GM23338 (cell line): ENCODE measurements at regions not wholly inside any gene's neighbourhood (a gene's known extent, or its start where the extent isn't known, plus 50 kb on each side); places are given as distances from the start of the nearest gene placed in this dataset.

ENCODE experiments used
- EZH2 ChIP-seq: fragments of 200-600 bp; sonication (generic); IDR thresholded peaks from one replicate; pipeline ENCODE4 v1.8.0; 2017; ENCODE audit warnings: antibody characterized with exemption, mild to moderate bottlenecking, low read depth; ENCODE audit not compliant: unreplicated experiment
- JUNB ChIP-seq: IDR thresholded peaks from one replicate; pipeline ENCODE4 v1.6.1; 2016; ENCODE audit warnings: antibody characterized with exemption; ENCODE audit not compliant: unreplicated experiment
- NANOG ChIP-seq: IDR thresholded peaks from 2 replicates; pipeline ENCODE4 v1.6.1; 2016; ENCODE audit warnings: antibody characterized with exemption, borderline replicate concordance
- POLR2AphosphoS5 ChIP-seq: IDR thresholded peaks from 2 replicates; pipeline ENCODE4 v1.6.1; 2016; ENCODE audit warnings: antibody characterized with exemption, low read depth
- STAT1 ChIP-seq: IDR thresholded peaks from one replicate; pipeline ENCODE4 v1.6.1; 2016; ENCODE audit warnings: antibody characterized with exemption; ENCODE audit not compliant: unreplicated experiment
- ZNF114 ChIP-seq: fragments of 250-450 bp; sonication (Bioruptor Pico); IDR thresholded peaks from 2 replicates; pipeline ENCODE4 v1.5.0; 2020; ENCODE audit warnings: mild to moderate bottlenecking, moderate library complexity
- ZNF331 ChIP-seq: fragments of 250-450 bp; sonication (Bioruptor Pico); IDR thresholded peaks from 2 replicates; pipeline ENCODE4 v1.5.0; 2020; ENCODE audit warnings: low read depth, mild to moderate bottlenecking, moderate library complexity
- TF ChIP-seq, protein P1 (sequence below): fragments of 250-450 bp; sonication (Bioruptor Pico); IDR thresholded peaks from 2 replicates; pipeline ENCODE4 v1.5.0; 2020; ENCODE audit warnings: mild to moderate bottlenecking, moderate library complexity
- TF ChIP-seq, protein P2 (sequence below), 2 experiments: fragments of 200-600 bp in 1 of 2; sonication (generic) in 1 of 2; conservative IDR thresholded peaks; 2 replicates each; pipeline versions ENCODE4 v1.5.1 to v1.6.1; 2016 to 2017; ENCODE audit warnings: antibody characterized with exemption in 2 of 2, low read depth in 2 of 2, mild to moderate bottlenecking in 2 of 2, moderate library complexity in 1 of 2

DNA sequence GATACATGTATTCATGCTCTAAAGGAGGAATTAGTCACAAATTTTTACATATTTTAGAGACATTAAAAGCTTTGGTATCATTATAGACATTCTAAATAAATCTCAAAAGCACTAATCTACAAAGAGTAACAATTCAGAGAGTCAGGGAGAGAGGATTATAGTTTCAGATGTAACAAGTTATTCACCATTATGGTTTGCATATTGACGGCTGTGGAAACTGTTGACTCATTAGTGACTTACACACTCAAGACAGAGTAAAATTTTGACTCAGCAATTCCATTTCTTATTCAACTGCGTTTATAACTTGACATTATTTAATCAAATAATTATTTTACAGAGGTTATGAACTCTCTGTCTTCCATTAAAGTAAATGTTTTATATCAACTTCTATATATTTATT is 95.4 kb upstream of the SEMA3C start (continued):
- TF ChIP-seq, protein P1, sequence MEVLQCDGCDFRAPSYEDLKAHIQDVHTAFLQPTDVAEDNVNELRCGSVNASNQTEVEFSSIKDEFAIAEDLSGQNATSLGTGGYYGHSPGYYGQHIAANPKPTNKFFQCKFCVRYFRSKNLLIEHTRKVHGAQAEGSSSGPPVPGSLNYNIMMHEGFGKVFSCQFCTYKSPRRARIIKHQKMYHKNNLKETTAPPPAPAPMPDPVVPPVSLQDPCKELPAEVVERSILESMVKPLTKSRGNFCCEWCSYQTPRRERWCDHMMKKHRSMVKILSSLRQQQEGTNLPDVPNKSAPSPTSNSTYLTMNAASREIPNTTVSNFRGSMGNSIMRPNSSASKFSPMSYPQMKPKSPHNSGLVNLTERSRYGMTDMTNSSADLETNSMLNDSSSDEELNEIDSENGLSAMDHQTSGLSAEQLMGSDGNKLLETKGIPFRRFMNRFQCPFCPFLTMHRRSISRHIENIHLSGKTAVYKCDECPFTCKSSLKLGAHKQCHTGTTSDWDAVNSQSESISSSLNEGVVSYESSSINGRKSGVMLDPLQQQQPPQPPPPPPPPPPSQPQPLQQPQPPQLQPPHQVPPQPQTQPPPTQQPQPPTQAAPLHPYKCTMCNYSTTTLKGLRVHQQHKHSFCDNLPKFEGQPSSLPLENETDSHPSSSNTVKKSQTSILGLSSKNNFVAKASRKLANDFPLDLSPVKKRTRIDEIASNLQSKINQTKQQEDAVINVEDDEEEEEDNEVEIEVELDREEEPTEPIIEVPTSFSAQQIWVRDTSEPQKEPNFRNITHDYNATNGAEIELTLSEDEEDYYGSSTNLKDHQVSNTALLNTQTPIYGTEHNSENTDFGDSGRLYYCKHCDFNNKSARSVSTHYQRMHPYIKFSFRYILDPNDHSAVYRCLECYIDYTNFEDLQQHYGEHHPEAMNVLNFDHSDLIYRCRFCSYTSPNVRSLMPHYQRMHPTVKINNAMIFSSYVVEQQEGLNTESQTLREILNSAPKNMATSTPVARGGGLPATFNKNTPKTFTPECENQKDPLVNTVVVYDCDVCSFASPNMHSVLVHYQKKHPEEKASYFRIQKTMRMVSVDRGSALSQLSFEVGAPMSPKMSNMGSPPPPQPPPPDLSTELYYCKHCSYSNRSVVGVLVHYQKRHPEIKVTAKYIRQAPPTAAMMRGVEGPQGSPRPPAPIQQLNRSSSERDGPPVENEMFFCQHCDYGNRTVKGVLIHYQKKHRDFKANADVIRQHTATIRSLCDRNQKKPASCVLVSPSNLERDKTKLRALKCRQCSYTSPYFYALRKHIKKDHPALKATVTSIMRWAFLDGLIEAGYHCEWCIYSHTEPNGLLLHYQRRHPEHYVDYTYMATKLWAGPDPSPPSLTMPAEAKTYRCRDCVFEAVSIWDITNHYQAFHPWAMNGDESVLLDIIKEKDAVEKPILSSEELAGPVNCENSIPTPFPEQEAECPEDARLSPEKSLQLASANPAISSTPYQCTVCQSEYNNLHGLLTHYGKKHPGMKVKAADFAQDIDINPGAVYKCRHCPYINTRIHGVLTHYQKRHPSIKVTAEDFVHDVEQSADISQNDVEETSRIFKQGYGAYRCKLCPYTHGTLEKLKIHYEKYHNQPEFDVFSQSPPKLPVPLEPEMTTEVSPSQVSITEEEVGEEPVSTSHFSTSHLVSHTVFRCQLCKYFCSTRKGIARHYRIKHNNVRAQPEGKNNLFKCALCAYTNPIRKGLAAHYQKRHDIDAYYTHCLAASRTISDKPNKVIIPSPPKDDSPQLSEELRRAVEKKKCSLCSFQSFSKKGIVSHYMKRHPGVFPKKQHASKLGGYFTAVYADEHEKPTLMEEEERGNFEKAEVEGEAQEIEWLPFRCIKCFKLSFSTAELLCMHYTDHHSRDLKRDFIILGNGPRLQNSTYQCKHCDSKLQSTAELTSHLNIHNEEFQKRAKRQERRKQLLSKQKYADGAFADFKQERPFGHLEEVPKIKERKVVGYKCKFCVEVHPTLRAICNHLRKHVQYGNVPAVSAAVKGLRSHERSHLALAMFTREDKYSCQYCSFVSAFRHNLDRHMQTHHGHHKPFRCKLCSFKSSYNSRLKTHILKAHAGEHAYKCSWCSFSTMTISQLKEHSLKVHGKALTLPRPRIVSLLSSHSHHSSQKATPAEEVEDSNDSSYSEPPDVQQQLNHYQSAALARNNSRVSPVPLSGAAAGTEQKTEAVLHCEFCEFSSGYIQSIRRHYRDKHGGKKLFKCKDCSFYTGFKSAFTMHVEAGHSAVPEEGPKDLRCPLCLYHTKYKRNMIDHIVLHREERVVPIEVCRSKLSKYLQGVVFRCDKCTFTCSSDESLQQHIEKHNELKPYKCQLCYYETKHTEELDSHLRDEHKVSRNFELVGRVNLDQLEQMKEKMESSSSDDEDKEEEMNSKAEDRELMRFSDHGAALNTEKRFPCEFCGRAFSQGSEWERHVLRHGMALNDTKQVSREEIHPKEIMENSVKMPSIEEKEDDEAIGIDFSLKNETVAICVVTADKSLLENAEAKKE (CRISPR knock-in tag): no peak
- TF ChIP-seq, protein P2, sequence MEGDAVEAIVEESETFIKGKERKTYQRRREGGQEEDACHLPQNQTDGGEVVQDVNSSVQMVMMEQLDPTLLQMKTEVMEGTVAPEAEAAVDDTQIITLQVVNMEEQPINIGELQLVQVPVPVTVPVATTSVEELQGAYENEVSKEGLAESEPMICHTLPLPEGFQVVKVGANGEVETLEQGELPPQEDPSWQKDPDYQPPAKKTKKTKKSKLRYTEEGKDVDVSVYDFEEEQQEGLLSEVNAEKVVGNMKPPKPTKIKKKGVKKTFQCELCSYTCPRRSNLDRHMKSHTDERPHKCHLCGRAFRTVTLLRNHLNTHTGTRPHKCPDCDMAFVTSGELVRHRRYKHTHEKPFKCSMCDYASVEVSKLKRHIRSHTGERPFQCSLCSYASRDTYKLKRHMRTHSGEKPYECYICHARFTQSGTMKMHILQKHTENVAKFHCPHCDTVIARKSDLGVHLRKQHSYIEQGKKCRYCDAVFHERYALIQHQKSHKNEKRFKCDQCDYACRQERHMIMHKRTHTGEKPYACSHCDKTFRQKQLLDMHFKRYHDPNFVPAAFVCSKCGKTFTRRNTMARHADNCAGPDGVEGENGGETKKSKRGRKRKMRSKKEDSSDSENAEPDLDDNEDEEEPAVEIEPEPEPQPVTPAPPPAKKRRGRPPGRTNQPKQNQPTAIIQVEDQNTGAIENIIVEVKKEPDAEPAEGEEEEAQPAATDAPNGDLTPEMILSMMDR (conservative IDR thresholded peaks at IDR 0.05; ENCODE audit: low read depth in 2 of 2): no peak
- TF ChIP-seq ZNF114 (CRISPR knock-in tag) (no peak), NANOG (no peak), POLR2AphosphoS5 (no peak), STAT1 (no peak), EZH2 (no peak), JUNB (no peak), ZNF331 (no peak)
